HG03565 (cell line): ENCODE measurements at regions not wholly inside any gene's neighbourhood (a gene's known extent, or its start where the extent isn't known, plus 50 kb on each side); places are given as distances from the start of the nearest gene placed in this dataset.
"Not testable (repeated sequence)": the region's sequence is repeated elsewhere in the genome, so short reads cannot be mapped to it uniquely, and the experiment has no call there.

Experiments used
- ATAC-seq: cut with Tn5 transposase; IDR thresholded peaks from one replicate; pipeline ENCODE4 v1.9.1; 2021; ENCODE audit warnings: mild to moderate bottlenecking, moderate library complexity; ENCODE audit not compliant: unreplicated experiment

- no peak for ATAC-seq
These were observed 426.7 kb upstream of the FRG2C start for GRCh38 chr3:75237477-75237876.

DNA sequence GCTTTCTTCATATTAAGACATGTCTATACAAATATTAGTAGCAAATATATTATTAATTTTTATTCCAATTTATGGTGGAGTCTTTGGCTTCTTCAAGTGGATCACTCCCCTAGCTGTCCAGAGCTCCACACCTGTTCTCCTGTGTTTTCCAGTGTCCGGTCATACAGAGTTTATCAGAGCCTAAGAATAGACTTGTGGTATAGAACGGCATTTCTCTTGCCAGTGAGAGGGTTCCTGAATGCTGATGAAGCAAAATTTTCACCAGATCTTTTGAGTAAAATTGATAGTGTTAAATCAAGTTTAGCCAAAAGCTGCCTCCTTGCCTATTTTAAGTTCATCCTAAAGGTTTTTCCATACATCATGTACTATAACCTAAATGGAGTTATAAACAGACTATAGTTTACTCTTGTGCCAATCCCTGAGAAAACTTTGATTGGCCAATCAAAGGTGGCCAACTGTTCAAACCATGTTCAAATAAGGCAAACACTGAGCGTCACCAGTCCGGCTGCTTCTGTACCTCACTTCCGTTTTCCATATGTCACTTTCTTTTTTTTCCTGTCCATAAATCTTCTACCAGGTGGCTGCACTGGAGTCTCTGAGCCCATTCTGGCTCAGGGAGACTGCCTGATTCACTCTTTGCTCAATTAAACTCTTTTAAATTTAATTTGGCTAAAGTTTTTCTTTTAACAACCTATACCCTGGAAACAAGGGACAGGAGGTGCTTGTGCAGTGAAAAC is 422.7 kb upstream of the FRG2C start:
- not testable (repeated sequence) for ATAC-seq

- ATAC-seq = no peak
These were observed 422.0 kb upstream of the FRG2C start for GRCh38 chr3:75242012-75242735.

DNA sequence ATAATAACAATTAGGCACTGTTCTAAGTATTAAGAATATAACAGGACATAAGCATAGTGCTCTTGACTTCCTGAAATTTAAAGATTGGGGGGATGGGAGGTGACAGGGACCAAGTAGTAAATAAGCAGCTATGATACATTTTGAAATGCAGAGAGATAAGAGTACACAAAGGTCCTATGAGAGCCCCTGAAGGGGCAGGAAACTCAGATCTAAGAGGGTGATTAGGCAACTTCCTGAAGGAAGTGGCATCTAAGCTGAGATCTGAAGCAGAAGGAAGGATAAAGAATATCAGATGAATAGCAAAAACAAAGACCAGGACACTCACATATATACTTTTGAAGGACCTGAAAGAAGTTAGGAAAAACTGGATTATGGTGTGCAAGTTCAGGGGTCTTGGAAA is 415.2 kb upstream of the FRG2C start:
- no peak for ATAC-seq

DNA sequence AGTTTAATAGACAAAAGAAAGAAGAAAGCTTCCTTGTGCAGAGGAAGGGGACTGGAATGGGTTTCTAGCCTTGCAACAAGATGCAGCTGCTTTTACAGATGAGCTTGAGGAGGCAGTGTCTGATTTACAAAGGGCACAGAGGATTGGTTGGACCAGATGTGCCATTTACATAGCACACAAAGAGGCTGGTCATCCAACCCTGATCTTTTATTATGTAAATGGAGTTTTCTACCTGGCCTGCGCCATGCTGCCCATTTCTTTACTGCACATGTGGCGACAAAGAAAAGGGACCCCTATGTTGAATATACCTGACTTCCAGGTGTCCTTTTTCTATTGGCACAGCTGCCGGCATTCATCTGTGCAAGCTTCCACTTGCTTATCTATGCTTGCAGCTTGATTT is 409.4 kb upstream of the FRG2C start:
- no peak for ATAC-seq

- peak; percentile 69 for ATAC-seq
These were observed 405.1 kb upstream of the FRG2C start for GRCh38 chr3:75258825-75259683.

- not testable (repeated sequence) for ATAC-seq
These were observed 403.2 kb upstream of the FRG2C start for GRCh38 chr3:75260975-75261374.

DNA sequence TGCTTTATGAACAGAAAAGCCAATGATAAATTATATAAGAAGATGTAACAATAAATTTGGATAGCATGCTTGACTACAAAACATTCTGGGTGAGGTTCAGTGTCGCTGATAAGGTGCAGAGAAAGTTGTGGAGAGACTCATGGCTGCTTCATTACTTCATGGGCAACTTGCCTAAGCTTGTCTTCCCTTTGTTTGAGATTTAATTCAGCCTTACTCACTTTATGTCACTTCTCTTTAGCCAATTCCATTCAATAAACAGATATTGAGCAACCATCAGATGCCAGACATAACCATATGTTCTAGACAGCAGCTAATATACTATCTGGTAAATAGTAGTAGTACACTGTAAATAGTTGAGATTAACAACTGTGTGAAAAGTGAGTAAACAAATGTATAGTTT is 401.5 kb upstream of the FRG2C start:
- ATAC-seq = no peak

- ATAC-seq = no peak
These were observed 398.2 kb upstream of the FRG2C start for GRCh38 chr3:75265897-75266296.

- not testable (repeated sequence) for ATAC-seq
These were observed 395.6 kb upstream of the FRG2C start for GRCh38 chr3:75268576-75268975.

GRCh38 chr3:75272237-75272636 is 391.9 kb upstream of the FRG2C start:
- ATAC-seq = not testable (repeated sequence)

GRCh38 chr3:75272691-75273090 is 391.4 kb upstream of the FRG2C start:
- ATAC-seq = no peak

GRCh38 chr3:75285531-75286148 is 378.5 kb upstream of the FRG2C start:
- ATAC-seq = not testable (repeated sequence)

DNA sequence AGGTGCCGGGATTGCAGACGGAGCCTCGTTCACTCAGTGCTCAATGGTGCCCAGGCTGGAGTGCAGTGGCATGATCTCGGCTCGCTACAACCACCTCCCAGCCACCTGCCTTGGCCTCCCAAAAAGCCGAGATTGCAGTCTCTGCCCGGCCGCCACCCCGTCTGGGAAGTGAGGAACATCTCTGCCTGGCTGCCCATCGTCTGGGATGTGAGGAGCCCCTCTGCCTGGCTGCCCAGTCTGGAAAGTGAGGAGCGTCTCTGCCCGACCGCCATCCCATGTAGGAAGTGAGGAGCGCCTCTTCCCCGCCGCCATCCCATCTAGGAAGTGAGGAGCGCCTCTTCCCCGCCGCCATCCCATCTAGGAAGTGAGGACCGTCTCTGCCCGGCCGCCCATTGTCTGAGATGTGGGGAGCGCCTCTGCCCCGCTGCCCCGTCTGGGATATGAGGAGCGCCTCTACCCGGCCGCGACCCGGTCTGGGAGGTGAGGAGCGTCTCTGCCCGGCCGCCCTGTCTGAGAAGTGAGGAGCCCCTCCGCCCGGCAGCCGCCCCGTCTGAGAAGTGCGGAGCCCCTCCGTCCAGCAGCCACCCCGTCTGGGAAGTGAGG is 375.1 kb upstream of the FRG2C start:
- ATAC-seq = not testable (repeated sequence)

DNA sequence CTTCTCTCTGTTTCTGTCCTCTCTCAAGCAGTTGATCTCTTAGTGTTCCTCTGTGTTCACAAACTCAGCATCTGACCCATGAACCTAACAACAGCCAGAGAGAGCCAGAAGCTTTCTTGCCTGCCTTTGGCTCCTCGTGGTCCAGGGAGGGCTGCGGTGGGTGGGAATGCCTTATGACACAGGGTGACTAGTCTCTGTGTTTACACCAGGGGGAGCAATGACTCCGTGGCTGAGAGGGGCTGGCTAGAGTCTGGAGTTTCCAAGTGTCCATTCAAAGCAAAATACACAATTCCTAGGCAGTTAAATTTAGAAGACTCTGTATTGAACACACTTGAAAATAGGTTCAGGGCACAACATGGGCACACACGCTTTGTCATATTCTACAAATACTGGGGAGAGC is 370.0 kb upstream of the FRG2C start:
- ATAC-seq = peak; percentile 71

- ATAC-seq = no peak
These were observed 369.1 kb upstream of the FRG2C start for GRCh38 chr3:75295013-75295412.

DNA sequence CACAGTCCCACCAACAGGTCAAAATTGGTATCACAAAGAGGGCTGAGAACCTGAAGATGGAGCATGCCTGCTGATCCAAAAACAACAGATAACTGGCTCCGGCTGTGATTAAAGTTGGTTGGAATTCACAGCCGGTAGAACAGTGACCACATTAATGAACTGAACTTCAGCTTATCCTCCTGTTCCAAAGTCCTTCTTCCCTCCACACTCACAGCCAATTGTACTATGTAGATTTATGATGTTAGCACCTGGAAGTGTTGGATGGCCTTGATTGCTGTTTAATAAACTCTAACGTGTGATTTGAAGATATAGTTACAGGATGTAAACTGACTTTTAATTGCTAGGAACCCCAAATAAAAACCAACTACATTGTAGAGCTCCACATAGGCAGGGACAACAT is 367.3 kb upstream of the FRG2C start:
- no peak for ATAC-seq

DNA sequence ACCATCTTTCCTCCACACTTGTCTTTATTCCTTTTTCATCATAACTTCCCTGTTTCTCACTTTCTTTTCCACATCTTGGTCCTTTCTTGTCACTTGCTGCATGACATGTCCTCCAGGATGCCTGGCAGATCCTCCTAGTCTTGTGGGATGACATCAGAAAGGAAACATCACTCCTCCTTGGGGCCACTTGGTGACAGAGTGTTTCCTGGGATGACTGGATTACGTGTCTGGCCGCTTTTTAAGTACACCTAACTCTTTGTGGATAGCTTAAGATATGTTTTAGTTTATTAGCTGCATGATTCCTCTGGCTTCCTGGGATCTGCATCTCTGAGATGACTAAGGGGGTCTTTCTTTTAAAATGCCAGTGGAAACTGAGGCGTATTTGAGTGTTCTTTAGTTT is 363.5 kb upstream of the FRG2C start:
- no peak for ATAC-seq

DNA sequence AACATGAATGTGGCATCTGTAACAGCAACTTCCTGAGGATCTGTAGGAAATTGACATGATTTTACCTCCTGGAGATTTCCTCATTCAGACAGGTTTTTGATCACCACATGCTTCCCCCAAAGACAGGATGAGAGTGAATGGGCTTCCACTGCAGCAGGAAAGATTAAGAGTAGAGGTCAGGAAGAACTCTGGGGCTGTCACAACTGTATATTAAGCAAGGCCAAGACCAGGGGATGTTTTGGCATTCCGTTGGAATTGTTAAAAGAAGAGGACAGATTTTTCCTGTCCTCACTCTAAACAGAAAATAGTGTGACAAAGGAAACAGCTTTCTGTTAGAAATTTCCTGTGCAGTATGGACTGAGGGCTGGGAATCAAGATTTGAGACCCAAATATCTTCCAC is 363.1 kb upstream of the FRG2C start:
- ATAC-seq = not testable (repeated sequence)

DNA sequence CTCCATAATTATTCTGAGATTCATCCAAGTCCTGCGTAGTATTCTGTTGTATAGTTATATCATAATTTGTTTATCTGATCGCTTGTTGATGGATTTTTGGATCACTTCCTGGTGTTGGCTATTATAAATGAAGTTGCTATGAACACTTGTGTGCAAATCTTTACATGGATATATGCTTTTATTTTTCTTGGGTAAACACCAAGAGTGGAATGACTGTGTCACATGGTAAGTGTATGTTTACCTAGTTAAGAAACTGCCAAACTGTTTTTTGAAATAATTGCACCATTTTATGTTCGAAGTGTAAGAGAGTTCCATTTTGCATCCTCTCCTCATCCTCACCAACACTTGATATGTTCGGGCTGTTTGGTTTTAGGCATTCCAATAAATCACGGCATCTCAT is 360.4 kb upstream of the FRG2C start:
- ATAC-seq = no peak

DNA sequence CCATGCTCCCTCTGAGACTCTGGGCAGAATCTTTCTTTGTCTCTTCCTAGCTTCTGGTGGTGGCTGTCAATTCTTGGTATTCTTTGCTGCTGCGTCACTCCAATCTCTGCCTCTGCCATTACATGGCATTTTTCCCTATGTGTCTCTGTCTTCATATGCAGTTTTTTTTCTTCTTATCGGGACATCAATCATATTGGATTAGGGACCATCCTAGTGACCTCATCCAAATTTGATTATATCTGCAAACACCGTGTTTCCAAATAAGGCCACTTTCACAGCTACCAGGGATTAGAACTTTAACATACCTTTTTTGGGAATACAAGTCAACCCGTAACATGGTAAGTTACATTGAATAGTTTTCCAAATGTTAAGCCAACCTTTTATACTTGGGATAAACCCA is 358.2 kb upstream of the FRG2C start:
- ATAC-seq = no peak
